GM13977 (cell line): ENCODE measurements at regions not wholly inside any gene's neighbourhood (a gene's known extent, or its start where the extent isn't known, plus 50 kb on each side); places are given as distances from the start of the nearest gene placed in this dataset.

ENCODE experiments used
- DNase-seq: peaks from one replicate; pipeline ENCODE4 v3.0.0; 2012; ENCODE audit warnings: low spot score
- in situ Hi-C: fragments of 300-500 bp; cut with MboI; formaldehyde crosslinking; loops from one replicate; pipeline ENCODE4 v1.12.0; 2022; ENCODE audit warnings: low sequenced_read_pairs, low pct_unique_long_range_greater_than_20kb, mixed read lengths, inconsistent platforms; ENCODE audit not compliant: unreplicated experiment
- TF ChIP-seq, protein P1 (sequence below): IDR thresholded peaks from 2 replicates; pipeline ENCODE4 v1.5.1; 2012; ENCODE audit warnings: mild to moderate bottlenecking, control low read depth; ENCODE audit not compliant: insufficient read depth; ENCODE audit errors: extremely low read depth, missing control alignments

DNA sequence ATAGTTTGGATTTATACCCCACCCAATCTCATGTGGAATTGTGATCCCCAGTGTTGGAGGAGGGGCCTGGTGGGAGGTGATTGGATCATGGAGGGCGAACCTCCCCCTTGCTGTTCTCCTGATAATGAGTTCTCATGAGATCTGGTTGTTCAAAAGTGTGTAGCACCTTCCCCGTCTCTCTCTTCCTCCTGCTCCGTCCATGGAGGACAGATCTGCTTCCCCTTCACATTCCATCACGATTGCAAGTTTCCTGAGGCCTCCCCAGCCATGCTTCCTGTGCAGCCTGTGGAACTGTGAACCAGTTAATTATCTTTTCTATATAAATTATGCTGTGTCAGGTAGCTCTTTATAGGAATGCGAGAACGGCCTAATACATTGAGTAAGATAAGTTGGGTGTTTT is 518.8 kb upstream of the LCORL start:
- in situ Hi-C loops: no loop called here
- TF ChIP-seq, protein P1, sequence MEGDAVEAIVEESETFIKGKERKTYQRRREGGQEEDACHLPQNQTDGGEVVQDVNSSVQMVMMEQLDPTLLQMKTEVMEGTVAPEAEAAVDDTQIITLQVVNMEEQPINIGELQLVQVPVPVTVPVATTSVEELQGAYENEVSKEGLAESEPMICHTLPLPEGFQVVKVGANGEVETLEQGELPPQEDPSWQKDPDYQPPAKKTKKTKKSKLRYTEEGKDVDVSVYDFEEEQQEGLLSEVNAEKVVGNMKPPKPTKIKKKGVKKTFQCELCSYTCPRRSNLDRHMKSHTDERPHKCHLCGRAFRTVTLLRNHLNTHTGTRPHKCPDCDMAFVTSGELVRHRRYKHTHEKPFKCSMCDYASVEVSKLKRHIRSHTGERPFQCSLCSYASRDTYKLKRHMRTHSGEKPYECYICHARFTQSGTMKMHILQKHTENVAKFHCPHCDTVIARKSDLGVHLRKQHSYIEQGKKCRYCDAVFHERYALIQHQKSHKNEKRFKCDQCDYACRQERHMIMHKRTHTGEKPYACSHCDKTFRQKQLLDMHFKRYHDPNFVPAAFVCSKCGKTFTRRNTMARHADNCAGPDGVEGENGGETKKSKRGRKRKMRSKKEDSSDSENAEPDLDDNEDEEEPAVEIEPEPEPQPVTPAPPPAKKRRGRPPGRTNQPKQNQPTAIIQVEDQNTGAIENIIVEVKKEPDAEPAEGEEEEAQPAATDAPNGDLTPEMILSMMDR: no peak
- no peak for DNase-seq

DNA sequence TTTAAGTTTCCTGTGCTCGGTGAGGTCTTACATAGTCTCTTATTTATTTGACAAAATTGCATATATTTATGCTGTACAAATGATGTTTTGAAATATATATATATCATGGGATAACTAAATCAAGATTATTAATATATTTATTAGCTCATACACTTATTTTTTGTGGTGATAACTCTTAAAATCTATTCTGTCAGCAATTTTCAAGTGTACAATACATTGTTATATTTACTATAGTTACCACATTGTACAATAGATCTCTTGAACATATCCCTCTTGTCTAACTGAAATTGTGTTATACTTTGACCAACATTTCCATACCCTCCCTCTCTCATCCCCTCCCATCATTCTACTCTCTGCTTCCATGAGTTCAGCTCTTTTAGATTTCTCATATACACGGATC is 516.6 kb upstream of the LCORL start:
- TF ChIP-seq, protein P1: no peak

DNA sequence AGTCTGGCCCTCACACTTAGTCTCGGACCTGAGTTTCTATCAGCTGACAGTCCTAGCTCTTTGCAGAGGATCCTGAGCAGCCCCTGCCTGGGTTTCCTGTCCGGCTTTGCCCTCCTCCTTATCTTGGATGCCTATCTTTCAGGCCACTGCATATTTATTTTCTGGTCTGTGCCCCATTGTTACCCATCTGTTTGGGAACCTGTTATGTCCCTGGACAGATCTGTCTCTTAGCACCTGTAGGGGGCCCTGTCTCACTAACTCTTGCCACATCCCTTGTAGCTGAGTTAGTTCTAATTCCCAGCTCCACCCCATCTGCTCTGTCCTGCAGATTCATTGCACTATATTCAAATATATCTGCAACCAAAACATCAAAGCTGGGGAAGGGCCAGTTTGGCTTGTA is 514.9 kb upstream of the LCORL start:
- in situ Hi-C loops: no loop called here
- DNase-seq: no peak
- TF ChIP-seq, protein P1: no peak

More for the DNA sequence above, 516.6 kb upstream of the LCORL start:
- in situ Hi-C loops: no loop called here
- DNase-seq: no peak

DNA sequence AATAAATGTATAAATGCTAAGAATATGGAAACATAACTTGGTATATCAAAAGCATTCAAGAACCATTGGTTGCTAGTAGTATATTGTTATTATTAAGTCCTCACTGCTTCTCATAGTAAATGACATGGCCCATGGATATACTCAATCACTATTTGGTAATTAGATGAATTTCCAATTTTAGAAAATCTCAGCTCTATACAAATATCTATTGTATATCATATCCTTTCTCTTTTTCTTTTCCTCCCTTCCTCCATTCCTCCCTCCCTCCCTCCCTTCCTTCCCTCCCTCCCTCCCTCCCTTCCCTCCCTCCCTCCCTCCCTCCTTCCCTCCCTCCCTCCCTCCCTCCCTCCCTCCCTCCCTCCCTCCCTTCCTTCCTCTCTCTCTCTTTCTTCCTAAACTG is 514.4 kb upstream of the LCORL start:
- in situ Hi-C loops: no loop called here
- no peak for DNase-seq
- TF ChIP-seq, protein P1: no peak

DNA sequence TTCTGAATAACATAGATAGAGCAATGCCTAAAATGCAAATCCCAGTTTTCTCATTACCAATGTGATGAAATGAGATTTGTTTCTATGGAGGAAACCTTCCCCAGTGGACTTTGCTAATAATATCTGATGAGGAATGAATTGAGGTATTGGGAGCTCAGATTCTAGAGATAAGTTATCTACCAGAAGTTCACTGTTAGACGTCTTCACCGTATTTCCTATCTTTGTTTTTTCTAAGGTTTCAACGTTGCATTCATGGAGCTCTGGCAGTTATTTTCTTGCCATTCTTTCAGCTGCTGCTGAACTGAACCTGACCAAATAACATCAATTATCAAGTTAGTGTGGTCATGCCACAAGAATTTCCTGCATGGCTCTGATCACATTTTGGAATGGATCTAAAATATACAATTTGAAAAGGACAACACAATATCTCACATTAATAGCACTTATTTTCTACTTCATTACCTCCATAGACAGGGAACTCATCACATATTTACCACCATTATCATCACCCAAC is 511.8 kb upstream of the LCORL start:
- DNase-seq: no peak
- in situ Hi-C loops: no loop called here
- TF ChIP-seq, protein P1: no peak

DNA sequence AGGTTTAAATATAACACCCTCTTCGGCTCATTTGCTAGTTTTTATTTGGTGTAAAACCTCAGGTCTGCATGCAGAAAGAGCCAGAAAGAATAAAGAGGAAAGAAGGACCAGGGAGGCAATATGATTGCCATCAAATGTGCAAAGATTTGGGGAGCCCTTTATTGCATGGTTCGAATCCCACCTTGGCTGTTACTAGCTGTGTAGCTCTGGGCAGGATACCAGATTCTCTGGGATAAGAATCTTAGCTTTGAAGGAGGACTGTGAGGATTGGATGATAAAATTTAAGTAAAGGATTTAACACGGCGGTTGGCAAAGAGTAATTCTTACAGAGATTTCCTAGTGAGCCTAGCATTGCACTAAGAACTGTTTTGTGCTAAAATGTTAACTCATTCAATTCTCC is 510.2 kb upstream of the LCORL start:
- no peak for DNase-seq
- TF ChIP-seq, protein P1: no peak
- in situ Hi-C loops: no loop called here

DNA sequence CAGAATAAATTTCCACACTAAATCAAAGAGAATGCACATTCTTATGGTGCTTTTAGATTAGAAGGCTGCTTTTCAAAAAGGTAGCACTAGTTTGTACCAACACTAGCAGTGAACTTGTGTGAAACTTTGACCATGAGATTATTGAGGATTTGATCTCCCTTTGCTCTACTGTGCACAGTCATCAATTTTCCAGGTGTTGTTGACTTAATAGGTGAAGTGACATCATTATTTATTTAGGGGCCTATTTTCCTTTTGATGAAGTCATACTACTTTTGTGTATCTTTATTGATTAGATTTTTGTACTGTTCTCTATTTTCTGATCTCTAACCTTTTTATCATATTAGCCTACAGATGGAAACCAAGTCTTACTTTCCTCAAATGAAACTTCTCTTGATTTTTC is 507.9 kb upstream of the LCORL start:
- TF ChIP-seq, protein P1: no peak
- in situ Hi-C loops: no loop called here
- DNase-seq: no peak
